Stimulated activated CD4-positive, alpha-beta T cell treated with anti-CD3 and anti-CD28 coated beads, Interleukin-4, amount 100 ng/mL, for 24 hours (primary cell): ENCODE measurements at regions not wholly inside any gene's neighbourhood (a gene's known extent, or its start where the extent isn't known, plus 50 kb on each side); places are given as distances from the start of the nearest gene placed in this dataset.

Experiments used
- DNase-seq: peaks from one replicate; pipeline ENCODE4 v3.0.0-alpha.2; 2020

DNA sequence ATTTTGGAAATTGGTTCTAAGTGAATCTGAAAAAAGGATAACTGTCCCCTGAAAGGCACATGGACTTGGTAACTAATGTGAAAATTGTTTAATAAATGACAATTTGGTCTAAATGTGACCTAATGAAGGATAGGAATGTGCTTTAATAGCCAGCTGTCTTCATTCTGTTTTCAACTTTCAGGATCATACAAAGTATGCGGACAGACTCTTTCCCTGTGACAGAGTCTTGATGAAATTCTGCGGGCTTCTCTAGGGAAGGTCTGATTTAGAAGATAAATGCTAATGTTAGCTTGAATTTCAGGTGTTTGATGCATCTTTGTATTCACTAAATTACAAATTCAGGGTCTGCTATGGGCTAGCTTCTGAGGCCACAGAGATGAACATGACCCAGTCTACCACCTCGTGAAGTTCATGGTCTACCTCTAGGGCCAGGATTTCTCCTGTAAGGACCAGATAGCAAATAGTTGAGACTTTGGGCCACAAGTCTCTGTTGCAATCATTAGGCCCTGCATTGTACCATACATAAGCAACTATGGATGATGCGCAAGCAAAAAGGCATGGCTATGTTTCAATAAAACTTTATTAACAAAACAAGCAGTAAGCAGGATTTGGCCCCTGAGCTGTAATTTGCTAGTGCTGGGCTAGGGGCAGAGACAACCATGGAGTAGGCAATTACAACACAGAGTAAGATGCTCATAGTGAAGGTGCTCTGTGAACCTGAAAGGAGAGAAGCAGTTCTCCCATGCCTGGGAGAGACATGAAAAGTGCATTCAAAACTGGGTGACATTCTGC, 368.6 kb downstream of the INHBA start:
- DNase-seq = no peak

DNA sequence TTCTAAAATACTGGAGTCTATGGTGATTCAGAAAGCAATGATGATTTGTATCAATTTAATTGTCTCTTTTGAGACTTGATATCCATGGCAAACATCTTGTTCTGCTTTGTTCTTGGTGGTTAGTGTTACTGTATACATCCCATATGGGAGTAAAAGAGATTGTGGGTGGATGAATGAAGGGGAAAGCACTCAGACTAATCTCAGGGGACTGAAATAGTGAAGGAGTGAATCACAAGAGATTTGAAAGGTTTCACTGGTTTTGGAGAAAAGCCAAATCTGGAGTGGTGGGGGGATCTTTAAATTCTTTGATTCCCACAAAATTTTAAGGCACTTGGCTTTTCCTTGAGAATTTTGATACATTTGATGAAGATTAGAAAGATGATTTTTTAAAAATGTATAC, 369.4 kb downstream of the INHBA start:
- no peak for DNase-seq

DNA sequence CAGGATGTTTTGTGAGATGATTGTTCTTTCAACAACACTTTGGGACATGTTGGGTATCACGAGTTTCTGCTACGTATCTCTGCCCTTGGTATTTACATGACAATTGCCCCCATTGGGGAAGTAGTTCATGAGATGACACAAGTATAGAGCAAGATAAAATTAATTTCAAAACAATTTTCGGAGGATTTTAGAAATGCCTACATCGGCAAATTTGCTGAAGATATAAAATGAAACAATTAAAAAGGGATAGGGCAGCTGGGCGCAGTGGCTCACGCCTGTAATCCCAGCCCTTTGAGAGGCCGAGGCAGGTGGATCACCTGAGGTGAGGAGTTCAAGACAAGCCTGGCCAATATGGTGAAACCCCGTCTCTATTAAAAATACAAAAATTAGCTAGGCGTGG, 371.7 kb downstream of the INHBA start:
- DNase-seq = no peak

DNA sequence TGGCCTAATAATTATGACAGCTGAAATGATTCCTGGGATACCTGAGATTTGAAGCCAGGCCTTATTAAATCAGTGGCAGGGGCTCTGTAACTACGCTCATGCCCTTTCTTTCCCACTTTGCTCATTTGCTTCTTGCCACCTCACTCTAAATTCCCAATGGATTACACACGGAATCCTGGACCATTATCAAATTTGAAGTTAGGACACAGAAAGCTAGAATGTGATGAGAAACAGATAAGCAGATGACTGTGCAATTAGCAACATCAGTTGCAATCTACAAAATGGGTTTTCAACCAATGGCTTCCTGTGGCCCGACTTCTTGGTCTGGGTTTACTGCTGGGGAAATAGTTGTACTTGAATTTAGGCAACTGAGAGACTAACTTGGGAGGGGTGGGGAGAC, 374.3 kb downstream of the INHBA start:
- DNase-seq = no peak

DNA sequence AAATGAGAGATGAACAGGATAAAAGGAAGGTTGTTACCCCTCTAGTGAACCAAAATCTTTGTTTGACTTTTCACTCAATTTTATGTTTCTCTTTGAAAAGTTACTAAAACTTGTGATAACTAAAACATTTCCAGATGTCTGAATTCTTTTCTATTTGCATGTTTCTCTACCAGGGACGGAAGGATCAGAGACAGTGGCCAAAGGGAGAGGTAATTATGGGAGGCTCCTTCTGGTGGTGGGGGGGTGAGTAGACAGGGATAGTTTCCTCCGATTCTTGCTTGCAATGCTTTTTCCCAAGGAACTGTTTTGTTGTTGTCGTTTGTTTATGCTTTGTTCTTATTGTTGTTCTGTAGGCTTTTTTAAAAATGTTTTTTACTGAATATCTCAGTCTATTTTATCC, 374.8 kb downstream of the INHBA start:
- DNase-seq = no peak

DNA sequence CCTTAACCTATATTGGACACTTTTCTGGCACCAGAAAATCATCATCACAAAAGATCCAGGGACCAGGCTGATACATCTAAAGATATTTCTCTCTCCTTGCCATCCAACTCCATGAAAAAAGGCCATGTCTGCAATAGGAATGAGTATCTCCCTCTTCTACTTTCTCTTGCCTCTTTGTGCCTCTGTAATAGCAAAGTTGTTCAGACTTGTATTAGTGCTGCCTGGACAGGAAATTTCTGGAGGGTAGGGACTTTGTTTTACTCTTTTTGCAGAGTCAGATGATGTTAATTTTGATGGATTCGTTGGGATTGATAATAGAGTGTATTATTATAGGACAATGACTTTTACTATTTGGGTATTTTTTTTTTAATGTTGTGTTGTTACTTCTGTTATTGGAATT, 376.3 kb downstream of the INHBA start:
- no peak for DNase-seq

DNA sequence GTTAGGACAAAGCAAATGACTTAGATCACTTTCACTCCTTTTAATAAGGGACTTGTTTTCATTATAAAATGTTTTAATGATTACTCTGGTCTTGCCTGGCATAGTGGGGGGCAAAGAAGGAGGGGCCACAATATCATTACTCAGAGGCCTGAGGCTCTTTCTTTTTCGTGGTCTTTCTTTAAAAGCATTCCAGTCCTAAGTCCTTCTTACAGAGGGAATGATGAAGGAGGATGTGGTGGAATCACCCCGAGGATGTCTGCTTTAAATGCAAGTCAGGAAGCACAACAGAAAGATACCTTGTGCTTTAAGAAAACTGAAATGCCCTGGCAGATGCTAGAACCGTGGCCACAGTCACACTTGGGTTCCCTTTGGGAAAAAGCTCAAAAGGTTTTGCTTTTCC, 379.1 kb downstream of the INHBA start:
- DNase-seq = no peak

DNA sequence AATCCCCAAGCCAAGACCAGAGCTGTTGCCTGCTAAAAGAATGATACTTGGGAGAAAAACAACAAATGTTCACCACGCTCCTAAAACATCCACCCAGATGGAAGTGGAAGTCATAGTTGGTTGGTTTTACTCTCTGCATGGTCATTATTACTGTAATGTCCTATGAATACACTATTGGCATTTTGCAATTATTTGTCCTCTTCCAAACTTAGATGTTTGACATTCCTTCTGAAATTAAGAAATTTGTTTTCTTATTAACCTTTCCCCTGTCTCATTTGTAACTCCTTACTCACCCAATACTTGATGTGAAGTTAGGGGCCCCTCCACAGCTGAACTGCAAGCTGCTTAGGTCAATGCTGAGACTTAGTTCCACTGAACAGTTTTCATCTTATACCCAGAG, 383.3 kb downstream of the INHBA start:
- no peak for DNase-seq

DNA sequence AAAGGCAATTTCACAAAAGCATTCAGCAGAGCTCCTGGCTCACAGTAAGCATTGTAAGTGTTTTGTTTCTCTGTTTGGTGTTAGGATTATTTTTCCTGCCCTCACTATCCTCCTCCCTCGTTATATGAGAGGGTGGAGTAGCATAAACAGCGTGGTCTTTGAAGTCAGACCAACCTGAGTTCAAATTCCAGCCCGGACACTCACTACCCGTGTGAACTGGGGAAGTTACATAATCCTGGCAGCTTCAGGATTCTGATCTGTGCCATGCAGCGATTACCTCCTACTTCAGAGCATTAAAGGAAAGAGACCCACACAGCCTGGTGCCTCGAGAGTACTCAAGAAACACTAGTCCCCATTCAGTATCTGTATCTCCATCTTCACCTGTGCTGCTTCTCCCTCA, 386.5 kb downstream of the INHBA start:
- DNase-seq = no peak

DNA sequence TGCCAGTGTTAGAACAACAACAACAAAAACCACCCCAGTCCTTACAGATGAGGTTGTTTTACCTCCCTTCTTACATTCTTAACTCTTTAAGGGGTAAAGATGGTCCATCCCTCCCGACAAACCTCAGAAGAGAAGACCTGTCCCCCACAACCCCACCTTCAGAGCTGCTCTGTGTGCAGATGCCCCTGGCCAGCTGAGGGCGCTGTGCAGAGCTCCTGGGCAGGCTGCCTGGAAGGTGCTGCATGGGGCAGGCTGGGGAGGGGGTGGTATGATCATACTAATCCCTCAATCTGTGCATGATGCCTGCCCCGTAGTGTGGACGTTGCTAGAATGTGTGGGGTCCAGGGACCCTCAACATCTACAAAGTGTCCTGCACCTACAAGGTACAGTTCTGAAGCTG, 387.1 kb downstream of the INHBA start:
- DNase-seq = no peak

DNA sequence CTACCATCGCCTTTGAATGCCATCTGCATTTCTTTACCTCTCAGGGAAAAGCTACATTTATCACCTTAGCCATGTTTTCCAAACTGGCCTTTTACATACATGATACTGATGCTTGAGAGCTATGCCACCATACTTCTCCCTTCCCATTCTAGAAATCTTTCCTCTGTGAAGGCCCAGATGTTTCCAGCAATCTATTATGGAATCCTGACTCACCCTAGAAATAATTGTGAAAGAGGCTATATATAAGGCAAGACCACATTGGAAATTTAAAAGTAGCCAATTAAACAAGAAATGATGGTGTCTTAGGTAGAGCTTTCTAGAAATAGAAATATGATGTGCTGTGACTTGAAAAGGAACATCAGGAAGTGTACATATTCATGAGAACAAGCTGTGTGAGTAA, 389.7 kb downstream of the INHBA start:
- no peak for DNase-seq

DNA sequence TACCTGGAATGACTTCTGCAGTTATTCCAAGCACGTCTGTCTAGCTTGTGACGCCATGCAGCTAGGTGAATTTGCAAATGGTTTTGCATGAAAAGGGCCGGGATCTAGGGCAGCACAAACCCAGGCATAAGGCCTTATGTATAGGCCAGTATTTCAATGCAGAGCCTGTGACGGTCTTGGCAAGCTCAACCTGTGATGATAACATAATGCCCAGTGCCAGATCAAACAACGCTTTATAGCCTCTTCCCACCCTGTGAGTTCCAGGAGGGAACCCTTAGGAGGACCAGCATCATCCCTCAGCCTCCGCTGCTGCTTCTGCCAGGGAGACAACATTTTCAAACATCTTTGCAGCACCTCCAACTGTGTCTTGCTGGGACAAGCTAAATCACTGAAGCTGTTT, 390.7 kb downstream of the INHBA start:
- DNase-seq = no peak

DNA sequence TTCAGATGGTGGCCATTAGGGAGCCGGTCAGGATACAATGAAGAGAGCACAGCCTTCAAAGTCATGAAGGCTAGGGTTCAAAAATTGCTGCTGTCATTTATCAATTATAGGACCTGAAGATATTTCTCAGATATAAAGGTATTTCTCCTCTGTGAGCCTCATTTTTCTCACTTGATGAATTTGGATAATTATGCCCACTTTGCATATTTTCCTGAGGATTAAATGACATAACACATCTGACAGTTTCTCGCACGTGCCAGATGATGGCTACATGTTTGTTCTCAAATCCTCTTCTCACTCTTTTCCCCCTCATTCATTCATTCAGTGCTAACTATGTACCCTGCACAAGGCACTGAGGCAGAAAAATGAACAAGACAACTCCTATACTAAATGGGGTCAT, 391.6 kb downstream of the INHBA start:
- DNase-seq = no peak

DNA sequence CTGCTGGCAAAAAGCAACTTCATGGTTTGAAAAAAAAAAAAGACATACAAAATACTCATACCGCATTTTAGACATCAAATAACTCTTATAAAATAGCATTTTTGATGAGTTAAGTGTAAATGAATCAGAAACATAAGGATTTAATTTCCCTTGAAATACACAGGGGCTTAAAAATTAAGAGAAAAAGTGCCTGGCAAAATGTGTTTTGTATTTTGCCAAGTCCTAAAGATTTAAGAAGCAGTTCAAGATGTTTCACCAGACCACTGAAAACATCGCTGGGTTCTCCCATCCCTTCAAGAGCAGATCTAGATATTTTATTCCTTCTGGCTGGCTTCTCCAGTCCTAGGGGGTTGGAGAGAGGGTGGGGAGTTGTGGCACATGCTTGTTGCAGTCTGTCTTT, 396.4 kb downstream of the INHBA start:
- no peak for DNase-seq

DNA sequence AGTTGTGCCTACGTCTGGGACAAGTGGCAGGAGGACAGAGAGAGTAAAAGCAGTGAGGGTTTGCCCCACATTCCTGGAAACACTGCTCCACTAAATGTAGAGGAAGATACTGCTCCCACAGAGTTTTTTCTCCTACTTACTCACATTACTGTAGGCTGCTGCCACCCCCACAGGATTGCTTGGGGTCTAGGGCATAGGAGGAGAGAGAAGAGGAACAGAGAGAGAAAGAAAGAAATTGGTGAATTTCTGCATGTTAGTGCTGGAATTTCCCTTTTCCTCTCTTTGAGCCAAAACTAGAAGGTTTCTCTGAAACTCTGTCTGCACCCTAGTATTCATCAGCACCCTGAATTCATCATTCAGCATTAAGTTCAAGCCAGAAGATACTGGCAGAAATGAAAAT, 397.9 kb downstream of the INHBA start:
- no peak for DNase-seq

DNA sequence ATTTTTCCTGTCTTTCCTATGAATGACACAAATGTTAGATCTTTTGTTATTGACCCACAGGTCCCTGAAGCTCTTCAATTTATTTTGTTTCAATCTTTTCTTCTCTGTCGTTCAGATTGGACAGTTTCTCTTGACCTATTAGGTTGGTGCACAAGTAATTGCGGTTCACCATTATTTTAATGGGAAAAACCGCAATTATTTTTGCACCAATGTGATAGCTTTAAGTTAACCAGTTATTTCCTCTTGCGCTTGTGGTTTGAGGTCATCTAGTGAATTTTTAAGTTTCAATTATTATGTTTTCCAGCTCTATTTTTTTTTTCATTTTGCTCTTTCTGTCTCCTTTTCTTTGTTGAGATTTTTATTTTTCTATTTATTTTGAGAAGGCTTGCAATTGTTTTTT, 399.2 kb downstream of the INHBA start:
- no peak for DNase-seq

DNA sequence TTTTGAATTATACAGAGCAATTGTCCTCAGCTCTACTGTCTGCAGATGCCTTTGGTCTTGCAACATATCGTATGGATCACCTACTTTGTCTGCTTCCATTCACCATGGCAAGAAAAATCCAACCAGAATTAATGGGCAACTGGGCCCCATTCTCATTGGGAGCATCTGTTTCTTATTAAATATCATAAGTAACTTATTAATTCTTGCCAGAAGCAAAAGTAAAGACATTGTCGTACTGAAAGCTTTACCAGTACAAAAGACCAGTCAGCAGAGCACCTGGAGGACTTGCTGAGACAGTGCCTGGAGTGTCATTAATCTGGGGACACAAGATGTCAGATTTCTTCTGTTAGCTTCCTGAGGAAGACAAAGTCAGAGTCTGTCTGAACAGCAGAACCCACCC, 404.5 kb downstream of the INHBA start:
- DNase-seq = no peak

DNA sequence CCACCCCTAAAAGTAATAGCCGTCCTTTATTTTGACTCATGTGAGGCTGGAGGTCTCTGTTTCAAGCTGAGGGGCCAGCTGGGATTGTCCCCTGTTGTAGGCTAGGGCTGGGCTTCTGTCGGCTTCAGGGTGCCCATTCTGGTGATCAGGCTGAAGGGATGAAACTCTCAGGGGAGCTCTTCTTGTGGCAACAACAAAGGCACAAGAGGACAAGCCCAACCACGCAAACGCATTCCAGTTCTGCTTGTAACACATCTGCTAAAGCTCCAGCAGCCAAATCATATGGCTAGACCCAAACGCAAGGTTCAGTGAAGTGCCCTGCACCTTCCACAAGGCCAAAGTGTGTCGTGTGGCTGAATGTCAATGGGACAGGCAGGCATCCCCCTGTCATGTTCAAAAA, 405.7 kb downstream of the INHBA start:
- no peak for DNase-seq

DNA sequence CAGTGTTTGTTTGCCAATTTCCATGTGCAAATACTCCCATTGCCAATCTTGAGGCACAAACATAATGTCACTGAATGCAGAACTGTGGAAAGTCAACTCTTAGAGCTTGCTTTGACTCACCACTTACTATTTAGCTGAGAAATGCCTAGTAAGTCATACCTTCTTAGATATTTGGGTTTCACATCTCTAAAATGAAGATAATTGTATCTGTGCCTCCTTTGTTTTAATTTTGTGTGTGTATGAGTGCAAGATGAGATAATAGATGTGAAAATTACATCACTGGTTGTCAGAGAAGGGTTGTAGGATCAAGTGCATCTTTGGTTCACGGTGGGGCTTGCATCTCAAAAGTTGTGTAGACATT, 407.5 kb downstream of the INHBA start:
- DNase-seq = no peak

DNA sequence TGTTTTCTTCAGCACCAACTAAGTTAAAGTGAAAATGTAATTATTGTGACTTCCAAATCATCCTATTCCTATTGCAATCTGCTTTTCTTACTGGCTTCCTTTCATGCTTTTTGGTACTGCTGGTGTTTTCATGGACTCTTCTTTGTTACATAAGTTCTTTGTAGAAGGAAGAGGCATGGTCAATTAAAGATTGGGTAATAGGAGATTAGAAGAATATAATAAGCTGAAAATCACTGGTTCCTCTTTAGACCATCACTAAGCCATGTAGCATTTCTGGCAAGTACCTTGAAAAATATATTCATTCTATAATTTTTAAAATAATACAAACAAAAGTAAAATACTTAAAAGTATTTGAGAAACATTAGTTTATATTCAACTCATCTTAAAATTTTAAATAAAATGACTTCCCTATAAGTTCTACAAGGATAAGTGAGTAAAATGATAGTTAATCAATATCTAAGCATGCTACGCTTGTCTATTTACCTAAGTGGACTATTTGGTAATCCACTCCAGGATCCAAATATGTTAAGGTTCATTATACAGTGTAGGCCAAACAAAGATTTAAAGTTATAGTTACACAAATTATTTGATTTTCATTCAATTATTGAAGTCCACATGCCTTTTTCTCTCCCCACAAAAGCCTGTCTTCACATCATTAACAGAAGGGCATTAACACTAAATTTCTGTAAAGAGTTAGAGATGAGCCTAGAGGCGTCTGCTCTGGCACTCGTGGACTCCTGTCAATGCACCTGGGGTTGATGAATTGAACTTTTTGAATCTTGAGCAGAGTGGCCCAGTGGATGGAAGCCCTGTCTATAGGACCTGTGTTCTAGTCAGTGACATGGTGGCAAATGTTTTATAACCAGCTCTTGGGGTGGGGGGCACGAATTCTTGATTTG, 408.1 kb downstream of the INHBA start:
- DNase-seq = no peak

DNA sequence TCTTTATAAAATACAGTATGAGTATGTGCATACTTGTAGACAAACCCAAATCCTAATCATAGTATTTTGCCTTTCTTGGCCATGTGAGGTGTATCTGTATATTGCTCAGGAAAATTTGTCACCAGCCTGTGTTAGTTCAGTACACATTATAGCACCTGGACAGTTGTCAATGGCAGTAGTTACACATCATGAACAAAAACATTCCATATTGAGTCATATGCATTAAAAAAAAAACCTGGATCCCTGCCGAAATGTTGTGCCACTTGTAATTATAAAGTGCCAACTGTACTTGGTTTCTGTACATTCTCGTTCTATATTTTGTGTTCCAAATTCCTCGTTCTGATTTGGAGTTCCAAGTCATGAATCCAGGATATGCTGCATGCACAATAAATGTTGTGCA, 410.4 kb downstream of the INHBA start:
- DNase-seq = no peak

DNA sequence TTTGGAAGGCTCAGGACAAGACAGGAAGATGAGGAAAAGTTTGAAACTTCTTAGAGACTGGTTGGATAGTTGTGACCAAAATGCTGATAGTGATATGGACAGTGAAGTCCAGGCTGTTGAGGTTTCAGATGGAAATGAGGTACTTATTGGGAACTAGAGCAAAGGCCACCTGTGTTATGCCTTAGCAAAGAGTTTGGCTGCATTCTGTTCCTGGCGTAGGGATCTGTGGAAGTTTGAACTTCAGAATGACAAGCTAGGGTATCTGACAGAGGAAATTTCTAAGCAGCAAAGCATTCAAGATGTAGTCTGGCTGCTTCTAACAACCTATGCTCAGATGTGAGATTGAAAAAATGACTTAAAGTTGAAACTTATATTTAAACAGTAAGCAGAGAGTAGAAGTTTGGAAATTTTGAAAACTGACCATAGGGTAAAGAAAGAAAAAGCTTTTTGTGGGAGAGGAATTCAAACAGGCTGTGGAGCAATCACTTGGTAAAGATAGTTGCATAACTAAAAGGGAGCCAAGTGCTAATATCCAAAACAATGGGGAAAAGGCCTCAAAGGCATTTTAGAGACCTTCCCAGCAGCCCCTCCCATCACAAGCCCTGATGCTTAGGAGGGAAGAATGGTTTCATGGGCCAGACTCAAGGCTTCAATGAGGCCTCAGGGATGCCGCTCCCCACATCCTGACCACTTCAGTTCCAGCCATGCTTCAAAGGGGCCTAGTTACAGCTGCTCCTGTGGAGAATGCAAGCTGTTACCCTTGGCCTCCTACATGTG, 415.1 kb downstream of the INHBA start:
- DNase-seq = no peak

DNA sequence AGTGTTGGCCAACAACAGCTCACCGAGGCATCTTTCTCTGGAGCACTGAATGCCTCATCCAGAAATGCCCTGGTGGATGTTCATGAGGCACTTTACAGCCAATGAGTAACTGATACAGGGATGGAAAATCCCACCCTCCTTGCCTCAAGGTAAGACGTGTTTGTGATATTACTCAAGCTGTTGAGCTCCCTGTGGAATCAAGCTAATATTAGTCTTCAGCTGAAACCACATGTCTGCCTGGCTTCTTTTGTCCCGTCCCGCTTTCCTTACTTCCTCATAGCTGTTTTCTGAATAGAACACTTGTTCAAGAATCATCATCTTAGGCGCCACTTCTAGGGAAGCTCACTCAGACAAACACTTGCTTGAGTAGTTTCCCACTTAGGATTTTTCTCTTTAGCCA, 422.4 kb downstream of the INHBA start:
- DNase-seq = no peak

DNA sequence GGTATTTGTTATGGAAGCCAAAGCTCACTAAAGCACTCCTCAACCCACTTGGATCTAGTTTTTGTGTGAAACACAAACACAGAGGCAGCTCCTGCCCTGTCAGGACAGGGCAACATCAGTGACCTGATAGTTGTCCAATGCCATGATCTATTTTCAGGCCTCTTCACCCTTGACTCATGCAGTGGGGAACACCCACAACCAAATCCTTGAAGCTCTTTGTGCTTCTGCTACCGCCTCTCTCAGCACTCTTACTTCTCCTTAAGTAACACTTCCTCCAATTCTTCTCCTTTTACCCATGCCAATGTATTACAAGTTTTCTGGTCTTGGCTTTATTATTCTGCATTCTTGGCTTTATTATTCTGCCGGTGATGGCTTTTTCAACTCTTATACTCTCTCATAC, 425.3 kb downstream of the INHBA start:
- DNase-seq = no peak
